ENCODE measurements at regions not wholly inside any gene's neighbourhood (a gene's known extent, or its start where the extent isn't known, plus 50 kb on each side); places are given as distances from the start of the nearest gene placed in this dataset.

- no peak for TF ChIP-seq CTCF (IDR thresholded peaks at IDR 0.05)
- no peak for TF ChIP-seq POLR2A (IDR thresholded peaks at IDR 0.05)
Observed at GRCh38 chr4:15361529-15361928, 66.3 kb upstream of the C1QTNF7 start.

Measured in body of pancreas (tissue), 4 donors.